ENCODE measurements at regions not wholly inside any gene's neighbourhood (a gene's known extent, or its start where the extent isn't known, plus 50 kb on each side); places are given as distances from the start of the nearest gene placed in this dataset.
"Not testable (repeated sequence)": the region's sequence is repeated elsewhere in the genome, so short reads cannot be mapped to it uniquely, and the experiment has no call there.

GRCh38 chr12:102304667-102305066 is 107.0 kb upstream of the PMCH start:
- TF ChIP-seq POLR2AphosphoS5 (IDR thresholded peaks at IDR 0.05; ENCODE audit: low read depth, low read length); TAF1 (IDR thresholded peaks at IDR 0.05; ENCODE audit: borderline replicate concordance, low read depth, low read length): not testable (repeated sequence)

Data from GM12892 (cell line).